ENCODE measurements at regions not wholly inside any gene's neighbourhood (a gene's known extent, or its start where the extent isn't known, plus 50 kb on each side); places are given as distances from the start of the nearest gene placed in this dataset.

- TF ChIP-seq TAF1 (IDR thresholded peaks at IDR 0.05; ENCODE audit: borderline replicate concordance, low read depth, low read length) (no peak), CTCF (IDR thresholded peaks at IDR 0.05) (no peak), MAX (IDR thresholded peaks at IDR 0.05; ENCODE audit: low read depth) (0 out of 2 replicates have a peak, but pooled peaks have one; percentile 65)
These were observed 52.5 kb upstream of the PRNP start for GRCh38 chr20:4633780-4634179.

All from SK-N-SH (cell line).